ENCODE measurements at regions not wholly inside any gene's neighbourhood (a gene's known extent, or its start where the extent isn't known, plus 50 kb on each side); places are given as distances from the start of the nearest gene placed in this dataset.

- Histone ChIP-seq H3K27me3 (no peaks in the 10 kb centered on the region), H3K36me3 (no peaks in the 10 kb centered on the region), H3K27ac (no peak overlapping the region), H3K4me1 (ENCODE audit: low read depth) (no peaks in the 10 kb centered on the region), H3K9me3 (ENCODE audit: low read depth) (no peaks in the 10 kb centered on the region), H3K4me3 (no peak overlapping the region)
- no peak for DNase-seq (ENCODE audit: low read depth in 1 of 2, low spot score in 1 of 2)
- TF ChIP-seq, protein P1, sequence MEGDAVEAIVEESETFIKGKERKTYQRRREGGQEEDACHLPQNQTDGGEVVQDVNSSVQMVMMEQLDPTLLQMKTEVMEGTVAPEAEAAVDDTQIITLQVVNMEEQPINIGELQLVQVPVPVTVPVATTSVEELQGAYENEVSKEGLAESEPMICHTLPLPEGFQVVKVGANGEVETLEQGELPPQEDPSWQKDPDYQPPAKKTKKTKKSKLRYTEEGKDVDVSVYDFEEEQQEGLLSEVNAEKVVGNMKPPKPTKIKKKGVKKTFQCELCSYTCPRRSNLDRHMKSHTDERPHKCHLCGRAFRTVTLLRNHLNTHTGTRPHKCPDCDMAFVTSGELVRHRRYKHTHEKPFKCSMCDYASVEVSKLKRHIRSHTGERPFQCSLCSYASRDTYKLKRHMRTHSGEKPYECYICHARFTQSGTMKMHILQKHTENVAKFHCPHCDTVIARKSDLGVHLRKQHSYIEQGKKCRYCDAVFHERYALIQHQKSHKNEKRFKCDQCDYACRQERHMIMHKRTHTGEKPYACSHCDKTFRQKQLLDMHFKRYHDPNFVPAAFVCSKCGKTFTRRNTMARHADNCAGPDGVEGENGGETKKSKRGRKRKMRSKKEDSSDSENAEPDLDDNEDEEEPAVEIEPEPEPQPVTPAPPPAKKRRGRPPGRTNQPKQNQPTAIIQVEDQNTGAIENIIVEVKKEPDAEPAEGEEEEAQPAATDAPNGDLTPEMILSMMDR (IDR thresholded peaks at IDR 0.05; ENCODE audit: low read depth, low read length): no peak
These were observed 199.3 kb upstream of the GALNT5 start for GRCh38 chr2:157058161-157058560.

DNA sequence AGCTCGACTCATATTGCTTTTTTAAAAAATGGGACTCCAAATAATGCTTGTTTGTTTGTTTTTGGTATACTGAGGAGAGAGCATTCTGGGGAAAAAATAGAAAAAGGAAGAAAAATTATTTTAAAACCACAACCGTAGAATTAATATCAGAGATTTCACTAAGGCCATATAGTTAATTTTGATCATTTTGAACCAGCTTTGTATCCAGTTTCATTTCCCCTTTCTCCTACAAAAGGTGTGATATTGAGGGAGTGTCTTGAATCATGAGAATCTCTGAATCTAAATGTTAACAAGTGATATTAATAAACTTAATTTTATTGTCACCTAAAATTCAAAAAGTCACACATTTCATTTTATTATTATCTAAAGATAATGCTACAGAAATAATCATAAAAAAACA, 198.5 kb upstream of the GALNT5 start:
- TF ChIP-seq, protein P1 (IDR thresholded peaks at IDR 0.05; ENCODE audit: low read depth, low read length): no peak
- no peaks in the 10 kb centered on the region for H3K36me3 ChIP-seq
- H3K27ac ChIP-seq: no peak overlapping the region
- H3K4me3 ChIP-seq: no peak overlapping the region
- DNase-seq (ENCODE audit: low read depth in 1 of 2, low spot score in 1 of 2): no peak
- no peaks in the 10 kb centered on the region for H3K4me1 ChIP-seq (ENCODE audit: low read depth)
- no peaks in the 10 kb centered on the region for H3K9me3 ChIP-seq (ENCODE audit: low read depth)
- H3K27me3 ChIP-seq: no peaks in the 10 kb centered on the region

GRCh38 chr2:157061799-157062198, 195.7 kb upstream of the GALNT5 start:
- TF ChIP-seq, protein P1 (IDR thresholded peaks at IDR 0.05; ENCODE audit: low read depth, low read length): no peak
- Histone ChIP-seq H3K9me3 (ENCODE audit: low read depth) (no peaks in the 10 kb centered on the region), H3K27me3 (no peaks in the 10 kb centered on the region), H3K4me1 (ENCODE audit: low read depth) (no peaks in the 10 kb centered on the region), H3K4me3 (no peak overlapping the region), H3K27ac (no peak overlapping the region), H3K36me3 (no peaks in the 10 kb centered on the region)
- DNase-seq (ENCODE audit: low read depth in 1 of 2, low spot score in 1 of 2): no peak

GRCh38 chr2:157067562-157067961, 189.9 kb upstream of the GALNT5 start:
- no peak overlapping the region for H3K4me3 ChIP-seq
- H3K27ac ChIP-seq: no peak overlapping the region
- no peaks in the 10 kb centered on the region for H3K9me3 ChIP-seq (ENCODE audit: low read depth)
- DNase-seq (ENCODE audit: low read depth in 1 of 2, low spot score in 1 of 2): no peak
- TF ChIP-seq, protein P1 (IDR thresholded peaks at IDR 0.05; ENCODE audit: low read depth, low read length): no peak
- H3K4me1 ChIP-seq (ENCODE audit: low read depth): no peaks in the 10 kb centered on the region
- H3K27me3 ChIP-seq: no peaks in the 10 kb centered on the region
- H3K36me3 ChIP-seq: no peaks in the 10 kb centered on the region

DNA sequence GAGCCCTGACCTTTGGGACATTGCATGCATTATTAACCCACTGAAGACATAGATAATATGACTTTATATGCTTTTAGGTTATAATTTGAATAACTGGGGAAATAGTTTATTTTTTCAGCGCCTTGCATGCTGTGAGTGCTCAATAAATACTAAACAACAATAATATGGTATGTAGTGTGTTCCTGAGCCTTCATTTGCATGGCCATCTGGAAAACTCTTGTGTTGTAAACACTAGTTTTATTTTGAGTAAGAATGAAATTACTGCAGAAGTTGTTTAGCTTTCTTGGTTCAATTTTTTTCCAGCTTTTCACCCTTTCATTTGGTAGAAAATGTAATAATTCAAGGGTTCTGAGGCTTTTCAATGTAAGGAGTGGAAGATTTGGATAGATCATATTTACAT, 189.3 kb upstream of the GALNT5 start:
- no peak for DNase-seq (ENCODE audit: low read depth in 1 of 2, low spot score in 1 of 2)
- no peaks in the 10 kb centered on the region for H3K4me1 ChIP-seq (ENCODE audit: low read depth)
- H3K36me3 ChIP-seq: no peaks in the 10 kb centered on the region

More for the DNA sequence above, 189.3 kb upstream of the GALNT5 start:
- Histone ChIP-seq H3K9me3 (ENCODE audit: low read depth) (no peaks in the 10 kb centered on the region), H3K4me3 (no peak overlapping the region), H3K27me3 (no peaks in the 10 kb centered on the region), H3K27ac (no peak overlapping the region)
- TF ChIP-seq, protein P1 (IDR thresholded peaks at IDR 0.05; ENCODE audit: low read depth, low read length): no peak

All from cardiac muscle cell (in vitro differentiated cells and primary cell).